ENCODE measurements at regions not wholly inside any gene's neighbourhood (a gene's known extent, or its start where the extent isn't known, plus 50 kb on each side); places are given as distances from the start of the nearest gene placed in this dataset.

GRCh38 chr4:132956962-132957361, 192.1 kb upstream of the PCDH10 start:
- CTCF ChIA-PET = no interaction called here
- Histone ChIP-seq H3K9ac (ENCODE audit: low read length) (no peak overlapping the region), H3K4me1 (ENCODE audit: insufficient read depth, low read length) (no peaks in the 10 kb centered on the region), H3F3A (ENCODE audit: low read length, unreplicated experiment) (no peaks in the 10 kb centered on the region), H3K27me3 (ENCODE audit: low read length) (no peaks in the 10 kb centered on the region), H4K20me1 (ENCODE audit: low read length) (no peaks in the 10 kb centered on the region), H3K4me2 (ENCODE audit: low read length) (no peak overlapping the region), H3K36me3 (ENCODE audit: low read depth, low read length) (no peaks in the 10 kb centered on the region), H3K4me3 (ENCODE audit: low read length) (no peak overlapping the region), H2AFZ (ENCODE audit: low read length) (no peak overlapping the region), H3K27ac (ENCODE audit: low read length) (no peak overlapping the region), H3K9me3 (ENCODE audit: low read length) (no peaks in the 10 kb centered on the region), H3K79me2 (ENCODE audit: low read length) (no peaks in the 10 kb centered on the region), H3K9me2 (replicated peaks; ENCODE audit: low read length) (no peaks in the 10 kb centered on the region)
- no peak for DNase-seq
- BruUV-seq (replicated peaks) = no TSS peak
- intact Hi-C loops (cut with micrococcal nuclease) = no loop called here
- POLR2A ChIA-PET (ENCODE audit: unreplicated experiment) = no interaction called here
- no peak for TF ChIP-seq EZH2phosphoT487 (IDR thresholded peaks at IDR 0.05; ENCODE audit: borderline replicate concordance, low read length)
- no peak for TF ChIP-seq EZH2 (IDR thresholded peaks at IDR 0.05; ENCODE audit: low read length, unreplicated experiment)
- TF ChIP-seq, protein P1, sequence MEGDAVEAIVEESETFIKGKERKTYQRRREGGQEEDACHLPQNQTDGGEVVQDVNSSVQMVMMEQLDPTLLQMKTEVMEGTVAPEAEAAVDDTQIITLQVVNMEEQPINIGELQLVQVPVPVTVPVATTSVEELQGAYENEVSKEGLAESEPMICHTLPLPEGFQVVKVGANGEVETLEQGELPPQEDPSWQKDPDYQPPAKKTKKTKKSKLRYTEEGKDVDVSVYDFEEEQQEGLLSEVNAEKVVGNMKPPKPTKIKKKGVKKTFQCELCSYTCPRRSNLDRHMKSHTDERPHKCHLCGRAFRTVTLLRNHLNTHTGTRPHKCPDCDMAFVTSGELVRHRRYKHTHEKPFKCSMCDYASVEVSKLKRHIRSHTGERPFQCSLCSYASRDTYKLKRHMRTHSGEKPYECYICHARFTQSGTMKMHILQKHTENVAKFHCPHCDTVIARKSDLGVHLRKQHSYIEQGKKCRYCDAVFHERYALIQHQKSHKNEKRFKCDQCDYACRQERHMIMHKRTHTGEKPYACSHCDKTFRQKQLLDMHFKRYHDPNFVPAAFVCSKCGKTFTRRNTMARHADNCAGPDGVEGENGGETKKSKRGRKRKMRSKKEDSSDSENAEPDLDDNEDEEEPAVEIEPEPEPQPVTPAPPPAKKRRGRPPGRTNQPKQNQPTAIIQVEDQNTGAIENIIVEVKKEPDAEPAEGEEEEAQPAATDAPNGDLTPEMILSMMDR (conservative IDR thresholded peaks at IDR 0.05; ENCODE audit: low read depth, low read length) = no peak
- ATAC-seq = no peak

DNA sequence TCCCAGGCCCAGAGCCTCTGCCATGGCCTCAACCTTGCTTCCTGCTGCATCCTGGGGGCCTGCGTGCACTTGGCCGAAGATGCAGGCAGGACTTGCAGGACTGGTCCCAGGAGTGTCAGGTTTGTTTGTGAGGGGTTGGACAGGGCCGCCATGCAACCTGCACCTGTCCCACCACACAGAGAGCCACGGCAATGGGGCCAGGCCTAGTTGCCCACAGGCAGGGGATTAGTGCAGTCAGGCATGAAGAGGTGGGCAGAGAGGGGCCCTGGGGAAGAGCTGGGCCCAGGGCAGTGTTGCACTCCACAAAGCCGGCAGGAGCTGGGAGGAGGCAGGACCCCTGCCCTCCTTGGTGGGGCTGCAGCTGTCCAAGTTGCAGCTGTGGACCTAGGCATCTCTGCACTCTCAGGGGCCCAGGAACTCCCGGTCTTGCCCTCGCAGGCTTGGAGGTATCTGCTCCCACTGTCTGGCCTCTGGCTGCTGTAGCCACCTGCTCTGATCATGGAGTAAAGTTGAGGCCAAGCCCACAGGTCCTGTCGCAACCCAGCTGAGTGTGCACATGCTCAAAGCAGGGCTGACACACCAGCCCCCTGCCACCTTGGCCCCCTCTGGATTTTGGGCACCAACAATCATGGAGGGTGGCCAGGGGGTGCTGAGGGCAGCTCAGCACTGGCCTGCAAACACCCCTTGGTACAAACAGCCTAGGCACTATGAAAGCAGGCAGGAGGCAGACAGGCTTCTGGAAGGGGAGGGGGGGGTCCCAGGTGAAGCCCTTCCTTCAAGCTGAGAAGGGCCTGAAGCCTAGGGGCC, 190.4 kb upstream of the PCDH10 start:
- Histone ChIP-seq H3K9me2 (replicated peaks; ENCODE audit: low read length) (no peaks in the 10 kb centered on the region), H3K27ac (ENCODE audit: low read length) (no peak overlapping the region), H3K4me2 (ENCODE audit: low read length) (no peak overlapping the region), H3K36me3 (ENCODE audit: low read depth, low read length) (no peaks in the 10 kb centered on the region), H3F3A (ENCODE audit: low read length, unreplicated experiment) (no peaks in the 10 kb centered on the region), H3K4me1 (ENCODE audit: insufficient read depth, low read length) (no peaks in the 10 kb centered on the region), H3K27me3 (ENCODE audit: low read length) (no peaks in the 10 kb centered on the region), H3K9me3 (ENCODE audit: low read length) (no peaks in the 10 kb centered on the region), H3K9ac (ENCODE audit: low read length) (no peak overlapping the region), H4K20me1 (ENCODE audit: low read length) (no peaks in the 10 kb centered on the region), H3K4me3 (ENCODE audit: low read length) (no peak overlapping the region), H3K79me2 (ENCODE audit: low read length) (no peaks in the 10 kb centered on the region), H2AFZ (ENCODE audit: low read length) (no peak overlapping the region)
- ATAC-seq (no peak), DNase-seq (no peak)
- ChIA-PET POLR2A (ENCODE audit: unreplicated experiment) (no interaction called here), CTCF (no interaction called here)
- TF ChIP-seq, protein P1 (conservative IDR thresholded peaks at IDR 0.05; ENCODE audit: low read depth, low read length) = no peak
- TF ChIP-seq EZH2phosphoT487 (IDR thresholded peaks at IDR 0.05; ENCODE audit: borderline replicate concordance, low read length) (no peak), EZH2 (IDR thresholded peaks at IDR 0.05; ENCODE audit: low read length, unreplicated experiment) (no peak)
- intact Hi-C loops (cut with micrococcal nuclease) = no loop called here
- no TSS peak for BruUV-seq (replicated peaks)

GRCh38 chr4:132981611-132982010, 167.5 kb upstream of the PCDH10 start:
- Histone ChIP-seq H3K27ac (ENCODE audit: low read length) (no peak overlapping the region), H3K36me3 (ENCODE audit: low read depth, low read length) (no peaks in the 10 kb centered on the region), H3K9me2 (replicated peaks; ENCODE audit: low read length) (no peaks in the 10 kb centered on the region), H3K9ac (ENCODE audit: low read length) (no peak overlapping the region), H3K4me1 (ENCODE audit: insufficient read depth, low read length) (no peaks in the 10 kb centered on the region), H3K9me3 (ENCODE audit: low read length) (no peaks in the 10 kb centered on the region), H3K4me2 (ENCODE audit: low read length) (no peak overlapping the region), H3K79me2 (ENCODE audit: low read length) (no peaks in the 10 kb centered on the region), H4K20me1 (ENCODE audit: low read length) (no peaks in the 10 kb centered on the region), H2AFZ (ENCODE audit: low read length) (no peak overlapping the region), H3K4me3 (ENCODE audit: low read length) (no peak overlapping the region), H3K27me3 (ENCODE audit: low read length) (no peaks in the 10 kb centered on the region), H3F3A (ENCODE audit: low read length, unreplicated experiment) (no peaks in the 10 kb centered on the region)
- ChIA-PET POLR2A (ENCODE audit: unreplicated experiment) (no interaction called here), CTCF (no interaction called here)
- no peak for DNase-seq
- BruUV-seq (replicated peaks) = no TSS peak
- intact Hi-C loops (cut with micrococcal nuclease) = no loop called here
- no peak for ATAC-seq
- TF ChIP-seq, protein P1 (conservative IDR thresholded peaks at IDR 0.05; ENCODE audit: low read depth, low read length) = no peak
- TF ChIP-seq EZH2 (IDR thresholded peaks at IDR 0.05; ENCODE audit: low read length, unreplicated experiment) (no peak), EZH2phosphoT487 (IDR thresholded peaks at IDR 0.05; ENCODE audit: borderline replicate concordance, low read length) (no peak)
